Endodermal cell (in vitro differentiated cells): ENCODE measurements at regions not wholly inside any gene's neighbourhood (a gene's known extent, or its start where the extent isn't known, plus 50 kb on each side); places are given as distances from the start of the nearest gene placed in this dataset.
A peak's percentile ranks its signal among the peaks of the same experiment; 100 is the strongest.

Experiments used
- DNase-seq: peaks from one replicate; pipeline ENCODE4 v3.0.0-alpha.2; 2017
- H3K27ac ChIP-seq: 2 replicates; pipeline ENCODE4 v1.5.1; 2013; ENCODE audit warnings: mild to moderate bottlenecking, low read depth, low read length, moderate library complexity
- H3K27me3 ChIP-seq: 2 replicates; pipeline ENCODE4 v1.6.1; 2013; ENCODE audit warnings: mild to moderate bottlenecking, low read length, moderate library complexity; ENCODE audit not compliant: insufficient read depth, control insufficient read depth, poor library complexity, severe bottlenecking
- H3K36me3 ChIP-seq: 2 replicates; pipeline ENCODE4 v1.7.0; 2013; ENCODE audit warnings: mild to moderate bottlenecking, low read length, moderate library complexity; ENCODE audit not compliant: control insufficient read depth, insufficient read depth
- H3K4me1 ChIP-seq: one replicate; pipeline ENCODE4 v1.7.0; 2013; ENCODE audit warnings: low read length; ENCODE audit not compliant: control insufficient read depth, insufficient read depth
- H3K4me3 ChIP-seq: 2 replicates; pipeline ENCODE4 v1.5.1; 2013; ENCODE audit warnings: mild to moderate bottlenecking, low read length, moderate library complexity
- H3K9ac ChIP-seq: 2 replicates; pipeline ENCODE4 v1.6.1; 2013; ENCODE audit warnings: mild to moderate bottlenecking, low read length, moderate library complexity; ENCODE audit not compliant: poor library complexity, severe bottlenecking; ENCODE audit errors: extremely low read depth
- H3K9me3 ChIP-seq: 2 replicates; pipeline ENCODE4 v1.6.1; 2013; ENCODE audit warnings: mild to moderate bottlenecking, low read length, moderate library complexity; ENCODE audit not compliant: control insufficient read depth
- H3K27ac Mint-ChIP-seq: 2 replicates; pipeline ENCODE4 v1.8.0; 2020; ENCODE audit warnings: mixed read lengths
- H3K27me3 Mint-ChIP-seq: 2 replicates; pipeline ENCODE4 v1.8.0; 2021; ENCODE audit warnings: mild to moderate bottlenecking, mixed read lengths; ENCODE audit not compliant: insufficient read depth
- H3K36me3 Mint-ChIP-seq: 2 replicates; pipeline ENCODE4 v1.8.0; 2020; ENCODE audit warnings: low read depth, mixed read lengths
- H3K4me1 Mint-ChIP-seq: 2 replicates; pipeline ENCODE4 v1.8.0; 2020; ENCODE audit warnings: mixed read lengths
- H3K4me3 Mint-ChIP-seq: 2 replicates; pipeline ENCODE4 v1.8.0; 2020; ENCODE audit warnings: mild to moderate bottlenecking, moderate library complexity, mixed read lengths
- H3K9me3 Mint-ChIP-seq: 2 replicates; pipeline ENCODE4 v1.8.0; 2020; ENCODE audit warnings: mild to moderate bottlenecking, mixed read lengths
- CTCF ChIP-seq: fragments of 200-600 bp; sonication (generic); conservative IDR thresholded peaks from 2 replicates; pipeline ENCODE4 v1.5.0; 2021; ENCODE audit warnings: antibody characterized with exemption, mild to moderate bottlenecking
- WGBS, 2 experiments: methylation state at CpG; one replicate each; pipeline versions ENCODE4 v1.1.5 to v1.1.7; 2013; ENCODE audit warnings: missing lambda C conversion rate in 2 of 2, mixed read lengths in 1 of 2; ENCODE audit not compliant: insufficient coverage in 1 of 2, insufficient read length in 1 of 2; 5-methylcytosine and 5-hydroxymethylcytosine counted together

GRCh38 chr10:110392868-110393740 is 88.4 kb upstream of the SMNDC1 start:
- no peak for DNase-seq
- no peaks in the 10 kb centered on the region for H3K36me3 ChIP-seq
- peak overlapping the region; percentile 61 for H3K27ac Mint-ChIP-seq
- no peak overlapping the region for H3K9ac ChIP-seq
- no peaks in the 10 kb centered on the region for H3K9me3 ChIP-seq
- TF ChIP-seq CTCF: no peak
- 63 to 66% methylated on average over 16 to 19 of the region's 19 CpGs for WGBS, 2 experiments
- peak overlapping the region; percentile 28 for H3K4me3 Mint-ChIP-seq
- no peaks in the 10 kb centered on the region for H3K36me3 Mint-ChIP-seq
- no peak overlapping the region for H3K4me3 ChIP-seq
- no peaks in the 10 kb centered on the region for H3K9me3 Mint-ChIP-seq
- peaks cover 8% of the 10 kb centered on the region for H3K27me3 Mint-ChIP-seq
- H3K4me1 ChIP-seq: peaks cover 39% of the 10 kb centered on the region
- peaks cover 58% of the 10 kb centered on the region for H3K4me1 Mint-ChIP-seq
- no peaks in the 10 kb centered on the region for H3K27me3 ChIP-seq
- no peak overlapping the region for H3K27ac ChIP-seq

- H3K9ac ChIP-seq: no peak overlapping the region
- TF ChIP-seq CTCF: no peak
- Mint-ChIP-seq H3K4me3 (peak overlapping the region; percentile 28), H3K27me3 (peaks cover 4% of the 10 kb centered on the region), H3K36me3 (no peaks in the 10 kb centered on the region), H3K4me1 (peaks cover 58% of the 10 kb centered on the region), H3K27ac (peak overlapping the region; percentile 61), H3K9me3 (no peaks in the 10 kb centered on the region)
- 89% methylated on average over 3 to 6 of the region's 6 CpGs for WGBS, 2 experiments
- no peak overlapping the region for H3K4me3 ChIP-seq
- no peaks in the 10 kb centered on the region for H3K36me3 ChIP-seq
- peaks cover 43% of the 10 kb centered on the region for H3K4me1 ChIP-seq
- no peak for DNase-seq
- H3K27me3 ChIP-seq: no peaks in the 10 kb centered on the region
- no peaks in the 10 kb centered on the region for H3K9me3 ChIP-seq
- no peak overlapping the region for H3K27ac ChIP-seq
Observed at GRCh38 chr10:110393866-110394265, 89.1 kb upstream of the SMNDC1 start.

- H3K36me3 Mint-ChIP-seq: no peaks in the 10 kb centered on the region
- Histone ChIP-seq H3K27me3 (no peaks in the 10 kb centered on the region), H3K4me1 (peaks cover 43% of the 10 kb centered on the region), H3K4me3 (no peak overlapping the region), H3K9ac (no peak overlapping the region), H3K27ac (no peak overlapping the region), H3K9me3 (no peaks in the 10 kb centered on the region), H3K36me3 (no peaks in the 10 kb centered on the region)
- no peak overlapping the region for H3K27ac Mint-ChIP-seq
- TF ChIP-seq CTCF: no peak
- 90 to 95% methylated on average over 6 to 8 of the region's 8 CpGs for WGBS, 2 experiments
- DNase-seq: no peak
- no peak overlapping the region for H3K4me3 Mint-ChIP-seq
- no peaks in the 10 kb centered on the region for H3K9me3 Mint-ChIP-seq
- H3K4me1 Mint-ChIP-seq: peaks cover 61% of the 10 kb centered on the region
- H3K27me3 Mint-ChIP-seq: peaks cover 3% of the 10 kb centered on the region
Observed at GRCh38 chr10:110394296-110394695, 89.6 kb upstream of the SMNDC1 start.
